Neural crest cell (in vitro differentiated cells): ENCODE measurements at regions not wholly inside any gene's neighbourhood (a gene's known extent, or its start where the extent isn't known, plus 50 kb on each side); places are given as distances from the start of the nearest gene placed in this dataset.

Experiments used
- DNase-seq: peaks from one replicate; pipeline ENCODE4 v3.0.0; 2021; ENCODE audit warnings: low read depth, mixed read lengths, low spot score
- H3K27ac Mint-ChIP-seq: one replicate; pipeline ENCODE4 v1.8.0; 2021; ENCODE audit warnings: mild to moderate bottlenecking, mixed read lengths; ENCODE audit not compliant: unreplicated experiment
- H3K27me3 Mint-ChIP-seq: 2 replicates; pipeline ENCODE4 v1.8.0; 2021; ENCODE audit warnings: low read depth, mild to moderate bottlenecking, mixed read lengths
- H3K36me3 Mint-ChIP-seq: 2 replicates; pipeline ENCODE4 v1.8.0; 2021; ENCODE audit warnings: low read depth, mild to moderate bottlenecking, mixed read lengths
- H3K4me1 Mint-ChIP-seq: 2 replicates; pipeline ENCODE4 v1.8.0; 2021; ENCODE audit warnings: mixed read lengths
- H3K4me3 Mint-ChIP-seq: one replicate; pipeline ENCODE4 v1.8.0; 2021; ENCODE audit warnings: mild to moderate bottlenecking, mixed read lengths
- H3K9me3 Mint-ChIP-seq: 2 replicates; pipeline ENCODE4 v1.8.0; 2021; ENCODE audit warnings: mixed read lengths
- TF ChIP-seq, protein P1 (sequence below): fragments of 200-600 bp; sonication (generic); conservative IDR thresholded peaks from 2 replicates; pipeline ENCODE4 v1.5.0; 2021; ENCODE audit warnings: antibody characterized with exemption, mild to moderate bottlenecking

DNA sequence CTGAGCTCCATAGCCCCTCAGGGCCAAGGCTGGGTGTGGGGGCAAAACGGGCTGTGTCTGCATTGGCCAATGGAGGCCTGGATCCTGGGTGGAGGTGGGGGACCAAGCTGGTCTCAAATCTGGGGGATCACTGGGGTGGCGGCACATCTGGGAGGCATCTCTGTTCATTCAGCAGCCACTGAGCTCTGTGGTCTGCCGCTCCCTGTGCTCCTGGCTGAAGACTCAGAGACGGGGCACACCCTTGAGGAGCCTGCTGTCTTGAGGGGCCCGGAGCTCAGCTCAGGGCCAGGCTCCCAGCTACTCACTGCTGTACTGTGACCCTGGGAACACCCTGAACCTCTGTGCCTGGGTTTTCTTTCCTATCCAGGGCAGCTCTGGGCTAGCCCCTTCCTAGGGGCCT lies 90.3 kb upstream of the WNT4 start:
- Mint-ChIP-seq H3K27ac (no peak overlapping the region), H3K36me3 (no peaks in the 10 kb centered on the region)

DNA sequence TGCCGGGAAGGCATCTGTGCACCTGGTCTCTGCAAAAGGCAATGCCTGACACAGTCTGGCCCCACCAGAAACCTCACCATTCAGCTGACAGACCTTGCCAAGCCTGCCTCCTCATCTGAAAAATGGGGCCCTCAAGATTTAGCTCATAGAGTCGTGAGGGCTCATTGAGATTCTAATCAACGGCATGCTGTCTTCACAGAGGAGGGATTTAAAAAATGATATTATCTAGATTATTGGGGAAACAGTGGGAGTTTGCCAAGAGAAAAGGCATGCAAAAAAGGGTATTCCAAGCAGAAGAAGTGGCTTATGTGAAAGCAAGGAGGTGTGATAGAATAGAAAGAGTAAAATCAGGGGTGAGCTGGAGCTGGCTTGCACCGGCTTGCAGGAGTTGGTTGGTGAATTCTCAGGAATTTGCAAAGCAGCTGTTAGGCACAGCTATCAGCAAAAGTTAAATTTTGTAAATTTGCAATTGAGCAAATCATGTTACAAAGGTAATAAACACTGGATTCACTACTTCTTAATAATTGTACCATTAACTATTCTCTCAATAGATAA lies 91.7 kb upstream of the WNT4 start:
- H3K4me1 Mint-ChIP-seq: peaks cover 3% of the 10 kb centered on the region
- H3K27me3 Mint-ChIP-seq: peaks cover 22% of the 10 kb centered on the region
- H3K36me3 Mint-ChIP-seq: no peaks in the 10 kb centered on the region
- no peak for DNase-seq
- no peak overlapping the region for H3K27ac Mint-ChIP-seq
- TF ChIP-seq, protein P1, sequence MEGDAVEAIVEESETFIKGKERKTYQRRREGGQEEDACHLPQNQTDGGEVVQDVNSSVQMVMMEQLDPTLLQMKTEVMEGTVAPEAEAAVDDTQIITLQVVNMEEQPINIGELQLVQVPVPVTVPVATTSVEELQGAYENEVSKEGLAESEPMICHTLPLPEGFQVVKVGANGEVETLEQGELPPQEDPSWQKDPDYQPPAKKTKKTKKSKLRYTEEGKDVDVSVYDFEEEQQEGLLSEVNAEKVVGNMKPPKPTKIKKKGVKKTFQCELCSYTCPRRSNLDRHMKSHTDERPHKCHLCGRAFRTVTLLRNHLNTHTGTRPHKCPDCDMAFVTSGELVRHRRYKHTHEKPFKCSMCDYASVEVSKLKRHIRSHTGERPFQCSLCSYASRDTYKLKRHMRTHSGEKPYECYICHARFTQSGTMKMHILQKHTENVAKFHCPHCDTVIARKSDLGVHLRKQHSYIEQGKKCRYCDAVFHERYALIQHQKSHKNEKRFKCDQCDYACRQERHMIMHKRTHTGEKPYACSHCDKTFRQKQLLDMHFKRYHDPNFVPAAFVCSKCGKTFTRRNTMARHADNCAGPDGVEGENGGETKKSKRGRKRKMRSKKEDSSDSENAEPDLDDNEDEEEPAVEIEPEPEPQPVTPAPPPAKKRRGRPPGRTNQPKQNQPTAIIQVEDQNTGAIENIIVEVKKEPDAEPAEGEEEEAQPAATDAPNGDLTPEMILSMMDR: no peak
- no peaks in the 10 kb centered on the region for H3K9me3 Mint-ChIP-seq
- H3K4me3 Mint-ChIP-seq: no peak overlapping the region

More for the DNA sequence above, 90.3 kb upstream of the WNT4 start:
- H3K4me1 Mint-ChIP-seq: peaks cover 5% of the 10 kb centered on the region
- TF ChIP-seq, protein P1: no peak
- H3K9me3 Mint-ChIP-seq: no peaks in the 10 kb centered on the region
- H3K27me3 Mint-ChIP-seq: peaks cover 22% of the 10 kb centered on the region
- H3K4me3 Mint-ChIP-seq: no peak overlapping the region
- no peak for DNase-seq

DNA sequence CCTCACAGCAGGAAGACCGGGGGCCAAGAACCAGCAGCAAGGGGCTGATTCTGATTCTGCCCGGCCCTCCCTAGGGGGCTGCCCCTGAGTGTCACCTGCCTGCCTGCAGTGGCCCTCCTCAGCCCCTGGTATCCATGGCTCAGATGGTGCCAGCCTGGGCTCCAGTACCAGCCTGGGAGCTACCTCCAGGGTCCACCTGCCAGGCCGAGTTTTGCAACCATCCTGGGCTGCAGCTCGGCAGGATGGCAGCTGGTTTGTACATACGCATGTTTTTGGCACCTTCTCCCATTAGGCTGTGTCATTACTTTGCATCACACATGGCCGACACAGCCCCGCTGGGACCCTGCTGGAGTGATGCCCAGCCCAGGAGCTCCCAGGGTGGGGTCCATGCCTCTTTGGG lies 93.3 kb upstream of the WNT4 start:
- no peak for DNase-seq
- TF ChIP-seq, protein P1: no peak
- Mint-ChIP-seq H3K27me3 (peaks cover 19% of the 10 kb centered on the region), H3K9me3 (no peaks in the 10 kb centered on the region), H3K27ac (no peak overlapping the region), H3K4me3 (no peak overlapping the region), H3K4me1 (no peaks in the 10 kb centered on the region), H3K36me3 (no peaks in the 10 kb centered on the region)

DNA sequence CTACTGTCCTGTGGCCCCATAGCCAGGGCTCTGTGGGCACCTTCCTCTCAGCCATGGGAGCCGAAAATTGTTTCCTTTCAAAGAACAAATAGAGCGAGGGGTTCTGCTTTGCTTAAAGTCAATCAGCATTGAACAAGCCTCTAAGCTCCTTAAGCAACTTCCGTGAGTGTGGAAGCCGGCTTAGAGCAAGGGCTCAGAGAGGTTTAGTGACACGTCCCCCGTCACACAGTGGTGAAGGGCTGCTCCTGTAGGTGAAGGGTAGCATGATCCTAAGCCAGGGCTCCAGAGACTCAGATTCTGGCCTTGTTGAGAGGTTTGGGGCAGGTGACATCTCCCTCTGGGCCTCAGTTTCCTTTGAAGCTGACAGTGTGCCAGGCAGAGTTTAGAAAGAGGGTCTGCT lies 94.0 kb upstream of the WNT4 start:
- Mint-ChIP-seq H3K9me3 (no peaks in the 10 kb centered on the region), H3K27me3 (peaks cover 17% of the 10 kb centered on the region)
- no peak for DNase-seq

DNA sequence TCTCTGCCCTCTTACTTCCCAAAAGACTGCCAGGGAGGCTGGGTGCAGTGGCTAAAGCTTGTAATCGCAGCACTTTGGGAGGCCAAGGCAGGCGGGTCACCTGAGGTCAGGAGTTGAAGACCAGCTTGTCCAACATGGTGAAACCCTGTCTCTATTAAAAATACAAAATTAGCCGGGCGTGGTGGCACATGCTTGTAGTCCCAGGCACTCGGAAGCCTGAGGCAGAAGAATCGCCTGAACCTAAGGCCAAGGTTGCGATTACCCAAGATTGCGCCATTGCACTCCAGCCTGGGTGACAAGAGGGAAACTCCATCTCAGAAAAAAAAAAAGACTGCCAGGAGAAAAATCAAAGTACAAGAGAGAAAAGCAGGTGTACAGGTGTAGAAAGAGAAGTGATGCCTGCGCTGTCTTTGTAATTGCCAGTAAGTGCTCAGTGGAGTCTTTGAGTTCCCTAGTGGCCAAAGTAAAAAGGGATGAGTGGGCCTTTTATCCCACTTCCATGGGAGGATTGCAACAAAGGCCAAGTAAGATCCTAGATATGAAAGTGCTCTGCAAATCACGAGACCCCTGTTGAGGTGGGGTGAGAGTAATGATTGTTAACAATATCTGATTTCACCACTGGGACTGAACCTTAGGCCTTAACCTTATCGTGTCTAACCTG lies 94.7 kb upstream of the WNT4 start:
- TF ChIP-seq, protein P1: no peak
- no peak for DNase-seq
- Mint-ChIP-seq H3K4me1 (no peaks in the 10 kb centered on the region), H3K4me3 (no peak overlapping the region), H3K36me3 (no peaks in the 10 kb centered on the region), H3K27ac (no peak overlapping the region), H3K27me3 (peaks cover 15% of the 10 kb centered on the region), H3K9me3 (no peaks in the 10 kb centered on the region)

More for the DNA sequence above, 94.0 kb upstream of the WNT4 start:
- TF ChIP-seq, protein P1: no peak
- no peaks in the 10 kb centered on the region for H3K36me3 Mint-ChIP-seq
- H3K4me3 Mint-ChIP-seq: no peak overlapping the region
- no peak overlapping the region for H3K27ac Mint-ChIP-seq
- H3K4me1 Mint-ChIP-seq: no peaks in the 10 kb centered on the region
